ENCODE measurements at regions not wholly inside any gene's neighbourhood (a gene's known extent, or its start where the extent isn't known, plus 50 kb on each side); places are given as distances from the start of the nearest gene placed in this dataset.

GRCh38 chr9:73871636-73872035, 625.5 kb upstream of the RORB start:
- H4K20me1 ChIP-seq (ENCODE audit: insufficient read depth, low read length) = no peaks in the 10 kb centered on the region
- H2AFZ ChIP-seq (ENCODE audit: insufficient read depth, low read depth, low read length, poor library complexity, severe bottlenecking) = no peak overlapping the region
- Mint-ChIP-seq H3K36me3 (no peaks in the 10 kb centered on the region), H3K9me3 (peaks cover 0 to 2% (median 0%) of the 10 kb centered on the region in 7 donors), H3K27me3 (ENCODE audit: low read depth in 3 of 3) (peaks cover 0 to 4% (median 2%) of the 10 kb centered on the region in 3 donors), H3K4me1 (no peaks in the 10 kb centered on the region), H3K27ac (no peak overlapping the region), H3K4me3 (no peak overlapping the region)
- no peak overlapping the region for H3K4me3 ChIP-seq (replicated peaks in 1 of 3; ENCODE audit: low read depth in 2 of 3, low read length in 3 of 3)
- H3K9ac ChIP-seq (ENCODE audit: insufficient read depth, low read length, poor library complexity, severe bottlenecking) = no peak overlapping the region
- no peaks in the 10 kb centered on the region for H3K9me3 ChIP-seq (replicated peaks in 1 of 2; ENCODE audit: control insufficient read depth in 1 of 2, insufficient read depth in 1 of 2, low read length in 2 of 2)
- no peaks in the 10 kb centered on the region for H3K27me3 ChIP-seq (ENCODE audit: control insufficient read depth in 2 of 2, insufficient read depth in 2 of 2, low read length in 2 of 2)
- TF ChIP-seq CTCF (IDR thresholded peaks at IDR 0.05) = no peak
- no peaks in the 10 kb centered on the region for H3K4me1 ChIP-seq (ENCODE audit: control insufficient read depth in 1 of 2, insufficient read depth in 2 of 2, low read length in 2 of 2)
- no peak for DNase-seq
- intact Hi-C loops (cut with micrococcal nuclease) = no loop called here
- no peak overlapping the region for H3K4me2 ChIP-seq (replicated peaks; ENCODE audit: extremely low read depth, low read length, poor library complexity, severe bottlenecking)
- no peaks in the 10 kb centered on the region for H3K79me2 ChIP-seq (ENCODE audit: insufficient read depth, low read length)
- no peaks in the 10 kb centered on the region for H3K36me3 ChIP-seq (replicated peaks in 1 of 2; ENCODE audit: control insufficient read depth in 1 of 2, insufficient read depth in 2 of 2, low read length in 2 of 2)
- 100% methylated on average over 2 of the region's 4 CpGs for WGBS (ENCODE audit: insufficient coverage)
- H3K27ac ChIP-seq (ENCODE audit: low read depth in 1 of 2, low read length in 2 of 2) = no peak overlapping the region

- Histone ChIP-seq H3K9ac (ENCODE audit: insufficient read depth, low read length, poor library complexity, severe bottlenecking) (no peak overlapping the region), H2AFZ (ENCODE audit: insufficient read depth, low read depth, low read length, poor library complexity, severe bottlenecking) (no peak overlapping the region), H4K20me1 (ENCODE audit: insufficient read depth, low read length) (no peaks in the 10 kb centered on the region), H3K4me2 (replicated peaks; ENCODE audit: extremely low read depth, low read length, poor library complexity, severe bottlenecking) (no peak overlapping the region), H3K4me3 (replicated peaks in 1 of 3; ENCODE audit: low read depth in 2 of 3, low read length in 3 of 3) (no peak overlapping the region), H3K27ac (ENCODE audit: low read depth in 1 of 2, low read length in 2 of 2) (no peak overlapping the region), H3K36me3 (replicated peaks in 1 of 2; ENCODE audit: control insufficient read depth in 1 of 2, insufficient read depth in 2 of 2, low read length in 2 of 2) (no peaks in the 10 kb centered on the region), H3K9me3 (replicated peaks in 1 of 2; ENCODE audit: control insufficient read depth in 1 of 2, insufficient read depth in 1 of 2, low read length in 2 of 2) (no peaks in the 10 kb centered on the region), H3K27me3 (ENCODE audit: control insufficient read depth in 2 of 2, insufficient read depth in 2 of 2, low read length in 2 of 2) (no peaks in the 10 kb centered on the region), H3K4me1 (ENCODE audit: control insufficient read depth in 1 of 2, insufficient read depth in 2 of 2, low read length in 2 of 2) (no peaks in the 10 kb centered on the region), H3K79me2 (ENCODE audit: insufficient read depth, low read length) (no peaks in the 10 kb centered on the region)
- TF ChIP-seq CTCF (IDR thresholded peaks at IDR 0.05) = no peak
- no peaks in the 10 kb centered on the region for H3K36me3 Mint-ChIP-seq
- peak overlapping the region in 1 of 7 donors; percentile 76 for H3K27ac Mint-ChIP-seq
- no peaks in the 10 kb centered on the region for H3K4me1 Mint-ChIP-seq
- peaks cover 0 to 2% (median 0%) of the 10 kb centered on the region in 7 donors for H3K9me3 Mint-ChIP-seq
- no peak overlapping the region for H3K4me3 Mint-ChIP-seq
- no peak for DNase-seq
- intact Hi-C loops (cut with micrococcal nuclease) = no loop called here
- WGBS (ENCODE audit: insufficient coverage) = 16% methylated on average over 4 of the region's 6 CpGs
- peaks cover 0 to 4% (median 2%) of the 10 kb centered on the region in 3 donors for H3K27me3 Mint-ChIP-seq (ENCODE audit: low read depth in 3 of 3)
These were observed 624.4 kb upstream of the RORB start for GRCh38 chr9:73872701-73873100.

Measured in CD14-positive monocyte (primary cell).